HCT116 (cell line): ENCODE measurements at regions not wholly inside any gene's neighbourhood (a gene's known extent, or its start where the extent isn't known, plus 50 kb on each side); places are given as distances from the start of the nearest gene placed in this dataset.

ENCODE experiments used
- ATAC-seq: fragments of 200-7000 bp; cut with Tn5 transposase; 2 replicates; pipeline ENCODE4 v1.9.1; 2020; ENCODE audit warnings: mild to moderate bottlenecking, moderate library complexity
- BruUV-seq: library from RNA; stranded (reverse); fragments of 400-500 nt; replicated peaks from 2 replicates; lab custom pipeline; 2021; lab: Mats Ljungman, UMichigan
- CTCF ChIA-PET: fragments of 300-600 bp; sonication (Branson Sonifier 250); formaldehyde crosslinking; loops from one replicate; lab custom pipeline; 2021; ENCODE audit warnings: antibody characterized with exemption; lab: Charles Lee
- POLR2A ChIA-PET: fragments of 300-600, 350-600 bp; sonication (Branson Sonifier 250); formaldehyde crosslinking; loops from one replicate; lab custom pipeline; 2021; ENCODE audit warnings: antibody characterized with exemption; lab: Charles Lee
- RAD21 ChIA-PET, 2 experiments: fragments of 300-600 bp; sonication (Branson Sonifier 250); formaldehyde crosslinking; loops; one replicate each; lab custom pipeline; 2023; ENCODE audit warnings: low total read pairs in 2 of 2; ENCODE audit not compliant: uncharacterized antibody in 2 of 2, unreplicated experiment in 2 of 2, low non-redundant PET in 1 of 2; lab: Charles Lee
- DNase-seq: peaks from one replicate; pipeline ENCODE4 v3.0.0-alpha.2; 2010; ENCODE audit warnings: low read depth, low spot score
- H2AFZ ChIP-seq: fragments of 200-600 bp; shearing (Covaris generic), sonication (generic); 2 replicates; pipeline ENCODE4 v1.6.1; 2017; ENCODE audit warnings: low read depth, mixed run types, mixed read lengths, antibody characterized with exemption, low read length; ENCODE audit not compliant: poor library complexity, severe bottlenecking
- H3K27ac ChIP-seq: 2 replicates; pipeline ENCODE4 v1.5.1; 2012; ENCODE audit warnings: low read depth, low read length
- H3K27me3 ChIP-seq: fragments of 200-600 bp; sonication (generic); 2 replicates; pipeline ENCODE4 v1.6.1; 2016; ENCODE audit warnings: mixed run types, low read length, mixed read lengths; ENCODE audit not compliant: insufficient read depth
- H3K36me3 ChIP-seq, 2 experiments: fragments of 200-500 bp in 1 of 2; fragments of 200-600 bp in 1 of 2; sonication (Bioruptor generic) in 1 of 2; sonication (generic) in 1 of 2; 2 replicates each; pipeline versions ENCODE4 v1.5.1 to v1.6.1; 2014 to 2016; ENCODE audit warnings: low read length in 2 of 2, inconsistent platforms in 1 of 2, mixed read lengths in 1 of 2, mixed run types in 1 of 2; ENCODE audit not compliant: insufficient read depth in 2 of 2, control insufficient read depth in 1 of 2
- H3K4me1 ChIP-seq, 2 experiments: fragments of 200-600 bp in 1 of 2; sonication (generic) in 1 of 2; 2 replicates each; pipeline versions ENCODE4 v1.5.1 to v1.6.1; 2012 to 2017; ENCODE audit warnings: low read length in 2 of 2, inconsistent platforms in 1 of 2, mild to moderate bottlenecking in 1 of 2, mixed read lengths in 1 of 2, mixed run types in 1 of 2, moderate library complexity in 1 of 2; ENCODE audit not compliant: insufficient read depth in 2 of 2, control insufficient read depth in 1 of 2
- H3K4me2 ChIP-seq: fragments of 200-600 bp; sonication (generic); 2 replicates; pipeline ENCODE4 v1.6.1; 2017; ENCODE audit warnings: mixed run types, low read length, mixed read lengths
- H3K4me3 ChIP-seq, 2 experiments: fragments of 200-600 bp in 1 of 2; sonication (generic) in 1 of 2; replicated peaks in 1 of 2; 2 replicates each; pipeline ENCODE4 v1.5.1; 2011 to 2016; ENCODE audit warnings: low read length in 2 of 2, control low read depth in 1 of 2, low read depth in 1 of 2, mild to moderate bottlenecking in 1 of 2, mixed read lengths in 1 of 2, mixed run types in 1 of 2
- H3K79me2 ChIP-seq: fragments of 200-600 bp; sonication (generic); 2 replicates; pipeline ENCODE4 v1.6.1; 2017; ENCODE audit warnings: mild to moderate bottlenecking, mixed run types, low read length, moderate library complexity, mixed read lengths; ENCODE audit not compliant: insufficient read depth
- H3K9ac ChIP-seq: fragments of 200-600 bp; sonication (generic); 2 replicates; pipeline ENCODE4 v1.6.1; 2016; ENCODE audit warnings: low read length, mixed read lengths
- H3K9me2 ChIP-seq: fragments of 200-600 bp; sonication (generic), shearing (Covaris generic); 2 replicates; pipeline ENCODE4 v1.6.1; 2017; ENCODE audit warnings: mixed run types, mild to moderate bottlenecking, moderate library complexity; ENCODE audit not compliant: insufficient read depth
- H3K9me3 ChIP-seq, 2 experiments: fragments of 200-500 bp in 1 of 2; fragments of 200-600 bp in 1 of 2; sonication (Bioruptor generic) in 1 of 2; sonication (generic) in 1 of 2; 2 replicates each; pipeline ENCODE4 v1.6.1; 2014 to 2017; ENCODE audit warnings: low read length in 2 of 2, mixed read lengths in 2 of 2, inconsistent platforms in 1 of 2, low read depth in 1 of 2, mild to moderate bottlenecking in 1 of 2, mixed run types in 1 of 2, moderate library complexity in 1 of 2; ENCODE audit not compliant: control insufficient read depth in 1 of 2, insufficient read depth in 1 of 2
- H4K20me1 ChIP-seq: fragments of 200-600 bp; sonication (generic), shearing (Covaris generic); 2 replicates; pipeline ENCODE4 v1.6.1; 2017; ENCODE audit warnings: mixed run types, mild to moderate bottlenecking, moderate library complexity; ENCODE audit not compliant: insufficient read depth
- ATF3 ChIP-seq: IDR thresholded peaks from 2 replicates; pipeline ENCODE4 v1.6.1; 2012
- CBX3 ChIP-seq: IDR thresholded peaks from 2 replicates; pipeline ENCODE4 v1.6.1; 2012; ENCODE audit warnings: low read depth
- EZH2phosphoT487 ChIP-seq: fragments of 200-600 bp; IDR thresholded peaks from 2 replicates; pipeline ENCODE4 v1.6.1; 2018; ENCODE audit warnings: antibody characterized with exemption, borderline replicate concordance
- POLR2A ChIP-seq: IDR thresholded peaks from 2 replicates; pipeline ENCODE4 v1.7.0; 2011; ENCODE audit warnings: borderline replicate concordance; ENCODE audit not compliant: insufficient read depth, insufficient read length; ENCODE audit errors: extremely low read depth
- TCF7L2 ChIP-seq: IDR thresholded peaks from 2 replicates; pipeline ENCODE4 v1.7.0; 2011; ENCODE audit warnings: borderline replicate concordance, inconsistent platforms; ENCODE audit not compliant: insufficient read depth, insufficient read length; ENCODE audit errors: extremely low read depth
- YY1 ChIP-seq: IDR thresholded peaks from 2 replicates; pipeline ENCODE4 v1.6.1; 2011; ENCODE audit warnings: low read length, low read depth, moderate library complexity, mild to moderate bottlenecking; ENCODE audit not compliant: insufficient replicate concordance; ENCODE audit errors: extremely low read depth
- ZBTB33 ChIP-seq: IDR thresholded peaks from 2 replicates; pipeline ENCODE4 v1.6.1; 2011; ENCODE audit warnings: mild to moderate bottlenecking, low read length, moderate library complexity; ENCODE audit not compliant: insufficient replicate concordance; ENCODE audit errors: extremely low read depth
- intact Hi-C: fragments of 100-400 bp; cut with micrococcal nuclease; formaldehyde crosslinking; loops from 2 replicates; pipeline ENCODE4 v1.10.0; 2022

GRCh38 chrX:4238916-4239315, 525.5 kb upstream of the PRKX start (continued):
- TF ChIP-seq TCF7L2 (no peak), CBX3 (no peak), ZBTB33 (no peak), YY1 (no peak), POLR2A (no peak), EZH2phosphoT487 (no peak)

- Histone ChIP-seq H3K9me3 (no peaks in the 10 kb centered on the region), H3K9me2 (no peaks in the 10 kb centered on the region), H3K4me1 (no peaks in the 10 kb centered on the region), H3K27ac (no peak overlapping the region), H3K36me3 (no peaks in the 10 kb centered on the region), H3K9ac (no peak overlapping the region)
- ATAC-seq (no peak), DNase-seq (no peak)
- ChIA-PET RAD21 (no interaction called here), CTCF (no interaction called here)
- intact Hi-C loops: no loop called here
- no peak for TF ChIP-seq ZBTB33
- no peak for TF ChIP-seq ATF3
- TF ChIP-seq, all 23 proteins: peak for 0
- Histone ChIP-seq H4K20me1 (no peaks in the 10 kb centered on the region), H3K27me3 (no peaks in the 10 kb centered on the region), H3K4me2 (no peak overlapping the region), H2AFZ (no peak overlapping the region), H3K79me2 (no peaks in the 10 kb centered on the region), H3K4me3 (no peak overlapping the region)
- POLR2A ChIA-PET: no interaction called here
- no TSS peak for BruUV-seq
Observed at GRCh38 chrX:4225086-4225485, 511.6 kb upstream of the PRKX start.
